Neutrophil (primary cell): ENCODE measurements at regions not wholly inside any gene's neighbourhood (a gene's known extent, or its start where the extent isn't known, plus 50 kb on each side); places are given as distances from the start of the nearest gene placed in this dataset.

Experiments used
- H3K27ac ChIP-seq: fragments of 200-600 bp; sonication (generic); 2 replicates; pipeline ENCODE4 v1.5.1; 2016; ENCODE audit warnings: mild to moderate bottlenecking, moderate library complexity
- H3K27me3 ChIP-seq: fragments of 200-600 bp; sonication (generic); 2 replicates; pipeline ENCODE4 v1.6.0; 2016; ENCODE audit warnings: mild to moderate bottlenecking
- H3K36me3 ChIP-seq: fragments of 200-600 bp; sonication (generic); 2 replicates; pipeline ENCODE4 v1.5.1; 2017
- H3K4me1 ChIP-seq, 2 experiments: fragments of 200-600 bp in 1 of 2; sonication (generic) in 1 of 2; 1 replicate in 1 of 2; 2 replicates in 1 of 2; pipeline versions ENCODE4 v1.5.1 to v1.6.1; 2013 to 2016; ENCODE audit warnings: low read depth in 1 of 2, low read length in 1 of 2, mild to moderate bottlenecking in 1 of 2, moderate library complexity in 1 of 2; ENCODE audit not compliant: control insufficient read depth in 1 of 2, insufficient read depth in 1 of 2
- H3K4me3 ChIP-seq, 2 experiments: fragments of 200-600 bp in 1 of 2; sonication (generic) in 1 of 2; 1 replicate in 1 of 2; 2 replicates in 1 of 2; pipeline ENCODE4 v1.5.1; 2013 to 2016; ENCODE audit warnings: low read depth in 1 of 2, low read length in 1 of 2, mild to moderate bottlenecking in 1 of 2, moderate library complexity in 1 of 2
- H3K9me3 ChIP-seq: fragments of 200-600 bp; sonication (generic); 2 replicates; pipeline ENCODE4 v1.5.1; 2016
- TF ChIP-seq, protein P1 (sequence below): fragments of 200-600 bp; sonication (generic); IDR thresholded peaks from 2 replicates; pipeline ENCODE4 v1.5.1; 2016; ENCODE audit warnings: antibody characterized with exemption

DNA sequence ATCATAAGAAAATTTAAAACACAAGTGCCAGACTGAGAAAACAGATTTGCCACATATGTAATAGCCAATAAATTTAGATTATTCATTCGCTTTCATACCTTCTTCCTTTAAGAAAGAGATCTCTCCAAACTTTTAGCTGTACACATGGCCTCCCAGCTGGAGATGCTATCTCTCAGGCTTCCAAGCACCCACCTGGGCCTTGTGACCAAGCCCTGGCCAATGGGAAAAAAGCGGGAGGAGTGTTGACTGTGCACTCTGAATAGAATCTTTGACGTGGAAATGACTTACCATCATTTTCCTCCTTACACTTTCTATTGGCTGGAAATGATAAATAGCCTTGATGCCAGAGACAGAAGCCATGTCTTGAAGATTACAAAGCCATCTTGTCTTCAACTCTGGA is 1106.6 kb downstream of the TBL1XR1 start:
- Histone ChIP-seq H3K27me3 (no peaks in the 10 kb centered on the region), H3K9me3 (peaks cover 6% of the 10 kb centered on the region), H3K36me3 (no peaks in the 10 kb centered on the region), H3K27ac (no peak overlapping the region), H3K4me1 (no peaks in the 10 kb centered on the region), H3K4me3 (no peak overlapping the region)
- TF ChIP-seq, protein P1, sequence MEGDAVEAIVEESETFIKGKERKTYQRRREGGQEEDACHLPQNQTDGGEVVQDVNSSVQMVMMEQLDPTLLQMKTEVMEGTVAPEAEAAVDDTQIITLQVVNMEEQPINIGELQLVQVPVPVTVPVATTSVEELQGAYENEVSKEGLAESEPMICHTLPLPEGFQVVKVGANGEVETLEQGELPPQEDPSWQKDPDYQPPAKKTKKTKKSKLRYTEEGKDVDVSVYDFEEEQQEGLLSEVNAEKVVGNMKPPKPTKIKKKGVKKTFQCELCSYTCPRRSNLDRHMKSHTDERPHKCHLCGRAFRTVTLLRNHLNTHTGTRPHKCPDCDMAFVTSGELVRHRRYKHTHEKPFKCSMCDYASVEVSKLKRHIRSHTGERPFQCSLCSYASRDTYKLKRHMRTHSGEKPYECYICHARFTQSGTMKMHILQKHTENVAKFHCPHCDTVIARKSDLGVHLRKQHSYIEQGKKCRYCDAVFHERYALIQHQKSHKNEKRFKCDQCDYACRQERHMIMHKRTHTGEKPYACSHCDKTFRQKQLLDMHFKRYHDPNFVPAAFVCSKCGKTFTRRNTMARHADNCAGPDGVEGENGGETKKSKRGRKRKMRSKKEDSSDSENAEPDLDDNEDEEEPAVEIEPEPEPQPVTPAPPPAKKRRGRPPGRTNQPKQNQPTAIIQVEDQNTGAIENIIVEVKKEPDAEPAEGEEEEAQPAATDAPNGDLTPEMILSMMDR = no peak

- Histone ChIP-seq H3K4me1 (no peaks in the 10 kb centered on the region), H3K27ac (no peak overlapping the region), H3K36me3 (no peaks in the 10 kb centered on the region), H3K27me3 (no peaks in the 10 kb centered on the region), H3K4me3 (no peak overlapping the region), H3K9me3 (peaks cover 6% of the 10 kb centered on the region)
- TF ChIP-seq, protein P1 = no peak
Measured at GRCh38 chr3:176088962-176089383, 1108.3 kb downstream of the TBL1XR1 start.

GRCh38 chr3:176087066-176087697 is 1110.1 kb downstream of the TBL1XR1 start:
- Histone ChIP-seq H3K27ac (no peak overlapping the region), H3K9me3 (peaks cover 6% of the 10 kb centered on the region), H3K4me1 (no peaks in the 10 kb centered on the region), H3K27me3 (no peaks in the 10 kb centered on the region), H3K4me3 (no peak overlapping the region), H3K36me3 (no peaks in the 10 kb centered on the region)
- TF ChIP-seq, protein P1 = no peak

- Histone ChIP-seq H3K4me3 (no peak overlapping the region), H3K9me3 (no peaks in the 10 kb centered on the region), H3K27ac (no peak overlapping the region), H3K27me3 (no peaks in the 10 kb centered on the region), H3K4me1 (no peaks in the 10 kb centered on the region), H3K36me3 (no peaks in the 10 kb centered on the region)
- TF ChIP-seq, protein P1 = no peak
Measured at GRCh38 chr3:176079785-176080184, 1117.5 kb downstream of the TBL1XR1 start.

DNA sequence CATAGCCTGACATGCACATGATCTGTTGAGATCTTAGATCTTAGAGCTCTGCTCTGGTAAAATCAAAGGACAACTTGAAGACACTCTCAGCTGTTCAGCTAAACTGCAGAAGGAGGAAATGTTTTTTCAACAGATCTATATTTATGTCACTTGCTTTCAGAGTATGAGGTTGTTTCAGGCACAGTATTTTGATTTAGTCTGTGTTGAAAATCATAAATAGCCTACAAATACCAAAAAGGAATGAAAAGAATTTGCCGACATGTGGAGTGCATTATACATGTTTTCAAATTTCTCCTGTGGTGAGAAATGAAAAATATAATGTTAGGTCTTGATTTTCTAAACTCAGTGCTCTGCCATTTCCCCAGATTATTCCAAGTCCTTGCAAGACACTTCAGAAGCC is 1118.4 kb downstream of the TBL1XR1 start:
- no peaks in the 10 kb centered on the region for H3K27me3 ChIP-seq
- no peaks in the 10 kb centered on the region for H3K36me3 ChIP-seq
- H3K4me1 ChIP-seq = no peaks in the 10 kb centered on the region
- no peaks in the 10 kb centered on the region for H3K9me3 ChIP-seq
- no peak overlapping the region for H3K27ac ChIP-seq
- H3K4me3 ChIP-seq = no peak overlapping the region
- TF ChIP-seq, protein P1 = no peak
